Sigmoid colon (tissue), 4 donors: ENCODE measurements at regions not wholly inside any gene's neighbourhood (a gene's known extent, or its start where the extent isn't known, plus 50 kb on each side); places are given as distances from the start of the nearest gene placed in this dataset.

Experiments
- CTCF ChIP-seq, 4 experiments: fragments of 450-650 bp in 3 of 4; fragments of 200-600 bp in 1 of 4; IDR thresholded peaks; one replicate each; pipeline ENCODE4 v1.5.1; 2016 to 2019; ENCODE audit warnings: antibody characterized with exemption in 4 of 4, mild to moderate bottlenecking in 3 of 4, moderate library complexity in 2 of 4
- POLR2A ChIP-seq, 2 donors: fragments of 450-650 bp; IDR thresholded peaks; one replicate each; pipeline ENCODE4 v1.6.1; 2016; ENCODE audit warnings: antibody characterized with exemption in 2 of 2, mild to moderate bottlenecking in 2 of 2, moderate library complexity in 2 of 2
- POLR2AphosphoS5 ChIP-seq, 4 donors: sonication (generic); formaldehyde crosslinking; IDR thresholded peaks; one replicate each; pipeline ENCODE4 v1.6.1; 2017; ENCODE audit warnings: antibody characterized with exemption in 4 of 4

GRCh38 chr1:88208389-88208788, 475.7 kb upstream of the PKN2 start:
- TF ChIP-seq CTCF (IDR thresholded peaks at IDR 0.05) (no peak), POLR2AphosphoS5 (IDR thresholded peaks at IDR 0.05) (no peak), POLR2A (IDR thresholded peaks at IDR 0.05) (no peak)
